Frontal cortex (tissue), 3 donors: ENCODE measurements at regions not wholly inside any gene's neighbourhood (a gene's known extent, or its start where the extent isn't known, plus 50 kb on each side); places are given as distances from the start of the nearest gene placed in this dataset.

Source experiments
- DNase-seq, 2 donors: peaks; one replicate each; pipeline ENCODE4 v3.0.0; 2012; ENCODE audit warnings: low spot score in 2 of 2
- FAIRE-seq: peaks from 2 replicates; lab custom pipeline; 2012; peaks lifted over from hg19 to GRCh38; lab: Jason Lieb, UNC
- donor health status: control.
- donor health status: control.
- donor health status: control.

- FAIRE-seq (no peak), DNase-seq (no peak)
Observed at GRCh38 chr13:47831265-47831664, 169.8 kb downstream of the SUCLA2 start.

GRCh38 chr13:47829690-47830089, 171.4 kb downstream of the SUCLA2 start:
- FAIRE-seq (no peak), DNase-seq (no peak)

- no peak for DNase-seq
- no peak for FAIRE-seq
Observed at GRCh38 chr13:47826471-47826870, 174.6 kb downstream of the SUCLA2 start.

DNA sequence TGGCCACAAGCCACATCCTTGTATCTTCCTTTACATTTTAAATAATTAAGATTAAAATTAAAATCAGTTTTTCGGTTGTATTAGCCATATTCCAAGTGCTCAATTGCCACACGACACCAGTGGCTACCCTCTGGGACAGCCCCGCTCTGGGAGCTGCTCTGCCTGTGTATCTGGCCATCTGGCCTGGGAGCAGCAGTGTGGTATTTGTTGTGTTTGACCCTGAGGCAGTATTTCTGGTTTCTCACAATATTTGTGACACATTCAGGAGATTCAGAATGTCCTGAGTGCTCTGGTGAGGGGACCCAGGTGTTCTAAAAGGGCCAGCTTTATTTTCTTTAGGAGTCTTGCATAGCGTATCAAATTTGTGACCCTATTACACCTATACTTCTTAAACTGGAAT, 179.0 kb downstream of the SUCLA2 start:
- FAIRE-seq = no peak
- no peak for DNase-seq

- DNase-seq (no peak), FAIRE-seq (no peak)
Observed at GRCh38 chr13:47816831-47817230, 184.2 kb downstream of the SUCLA2 start.

DNA sequence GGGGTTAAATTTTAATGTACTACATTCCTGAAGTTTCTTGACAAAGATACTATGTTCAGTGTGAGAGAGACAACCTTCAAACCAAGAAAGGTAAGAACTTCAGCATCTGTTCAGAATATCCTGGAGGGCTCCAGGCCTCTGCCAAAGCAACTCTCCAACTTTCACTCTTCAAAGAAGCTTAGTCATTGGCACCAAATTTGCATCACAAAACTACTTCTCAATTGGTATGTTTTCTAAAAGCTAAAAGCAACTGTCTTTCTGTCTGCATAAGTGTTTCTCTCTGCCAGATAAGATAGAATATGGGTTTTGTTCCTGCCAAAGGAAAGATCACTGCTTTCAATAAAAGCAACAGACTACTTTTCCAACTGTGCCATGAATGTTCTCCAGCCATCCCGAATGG, 187.4 kb downstream of the SUCLA2 start:
- DNase-seq = no peak

DNA sequence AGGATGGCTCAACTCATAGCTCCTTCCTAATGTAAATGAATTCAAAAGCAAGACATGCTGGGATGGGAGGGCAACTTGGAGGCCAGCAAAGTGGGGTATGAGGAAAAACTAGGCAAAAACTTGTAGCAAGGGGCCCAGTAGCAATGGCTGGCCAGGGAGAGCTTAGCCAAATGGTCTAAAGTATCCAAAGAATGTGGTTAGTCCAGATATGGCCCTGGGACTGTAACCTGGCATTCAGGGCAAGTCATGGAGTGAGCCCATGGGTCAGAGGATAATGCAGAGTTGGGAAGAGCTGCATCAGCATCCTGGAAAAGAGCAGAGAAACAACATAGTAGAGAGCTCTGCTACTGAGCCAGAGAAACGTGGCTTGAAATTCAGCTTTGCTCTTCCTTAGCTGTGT, 191.7 kb downstream of the SUCLA2 start:
- no peak for DNase-seq
- FAIRE-seq = no peak

More for the DNA sequence above, 187.4 kb downstream of the SUCLA2 start:
- FAIRE-seq = no peak

DNA sequence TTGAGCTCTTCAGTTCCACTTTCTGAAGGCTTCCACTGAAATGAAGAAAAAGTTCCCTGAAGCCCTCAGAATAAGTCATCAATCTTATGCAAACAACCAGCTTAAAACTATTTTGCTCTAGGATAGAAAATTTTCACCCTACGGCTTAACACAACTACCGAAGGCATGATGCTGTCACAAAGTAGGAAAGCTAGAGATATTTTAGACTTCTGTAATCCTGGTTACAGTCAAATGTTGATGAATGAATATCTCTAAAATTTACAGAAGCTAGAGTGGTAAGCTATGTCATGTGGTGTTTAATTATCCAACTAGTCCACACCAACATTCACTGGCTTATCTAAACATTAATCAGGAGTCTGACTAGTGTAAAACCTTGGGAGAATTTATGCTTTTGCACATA, 197.9 kb downstream of the SUCLA2 start:
- FAIRE-seq (no peak), DNase-seq (no peak)

DNA sequence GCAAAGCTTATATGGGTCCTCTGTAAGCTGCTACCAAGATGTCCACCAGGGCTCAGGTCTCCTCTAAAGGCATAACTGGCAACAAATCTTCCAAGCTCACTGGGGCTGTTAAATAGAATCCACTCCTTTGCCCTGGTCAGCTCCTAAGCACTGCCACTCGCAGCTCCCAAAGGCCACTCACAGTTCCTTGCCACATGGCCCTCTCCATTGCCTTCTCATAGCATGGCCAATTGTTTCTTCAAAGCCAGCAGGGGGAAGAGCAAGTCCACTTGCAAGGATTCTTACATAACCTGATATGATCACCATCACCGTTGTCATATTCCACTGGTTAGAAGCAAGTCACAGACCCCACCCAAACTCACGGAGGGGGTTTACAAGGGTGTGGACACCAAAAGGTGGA, 199.5 kb downstream of the SUCLA2 start:
- FAIRE-seq = no peak
- no peak for DNase-seq

DNA sequence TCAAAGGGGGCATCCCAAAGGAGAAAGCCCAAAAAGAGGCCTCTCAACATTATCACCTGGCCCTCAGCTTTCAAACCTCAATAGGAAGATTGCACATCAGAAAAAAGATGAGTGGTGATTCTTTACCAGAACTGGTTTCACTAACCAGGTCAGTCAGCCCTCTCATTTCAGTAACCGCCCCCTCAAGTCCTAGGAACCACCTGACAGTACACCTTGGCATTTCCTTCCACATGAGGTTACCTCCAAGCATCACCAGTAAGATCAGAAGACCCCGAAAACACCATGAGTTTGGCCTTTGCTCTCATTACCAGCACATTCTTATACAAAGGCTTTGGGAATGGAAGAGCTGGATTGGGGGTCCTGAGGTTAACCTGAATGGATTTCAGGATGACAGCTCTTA, 200.5 kb downstream of the SUCLA2 start:
- FAIRE-seq = no peak
- no peak for DNase-seq

- no peak for FAIRE-seq
- DNase-seq = no peak
Observed at GRCh38 chr13:47798906-47799305, 202.2 kb downstream of the SUCLA2 start.

- no peak for FAIRE-seq
- no peak for DNase-seq
Observed at GRCh38 chr13:47798194-47798593, 202.9 kb downstream of the SUCLA2 start.

GRCh38 chr13:47796816-47797215, 204.3 kb downstream of the SUCLA2 start:
- FAIRE-seq (no peak), DNase-seq (no peak)

- DNase-seq (no peak), FAIRE-seq (no peak)
Observed at GRCh38 chr13:47794963-47795362, 206.1 kb downstream of the SUCLA2 start.

DNA sequence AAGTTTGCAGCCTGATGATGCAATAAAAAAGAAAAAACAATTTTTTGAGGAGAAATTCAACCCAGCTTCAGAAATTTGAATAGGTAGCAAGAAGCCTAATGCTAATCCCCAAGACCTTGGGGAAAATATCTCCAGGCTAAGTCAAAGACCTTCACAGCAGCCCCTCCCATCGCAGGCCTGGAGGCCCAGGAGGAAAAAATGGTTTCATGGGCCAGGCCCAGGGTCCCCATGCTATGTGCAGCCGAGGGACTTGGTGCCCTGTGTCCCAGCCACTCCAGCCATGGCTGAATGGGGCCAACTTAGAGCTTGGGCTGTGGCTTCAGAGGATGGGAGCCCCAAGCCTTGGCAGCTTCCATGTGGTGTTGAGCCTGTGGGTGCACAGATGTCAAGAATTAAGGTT, 210.3 kb downstream of the SUCLA2 start:
- DNase-seq (no peak), FAIRE-seq (no peak)

DNA sequence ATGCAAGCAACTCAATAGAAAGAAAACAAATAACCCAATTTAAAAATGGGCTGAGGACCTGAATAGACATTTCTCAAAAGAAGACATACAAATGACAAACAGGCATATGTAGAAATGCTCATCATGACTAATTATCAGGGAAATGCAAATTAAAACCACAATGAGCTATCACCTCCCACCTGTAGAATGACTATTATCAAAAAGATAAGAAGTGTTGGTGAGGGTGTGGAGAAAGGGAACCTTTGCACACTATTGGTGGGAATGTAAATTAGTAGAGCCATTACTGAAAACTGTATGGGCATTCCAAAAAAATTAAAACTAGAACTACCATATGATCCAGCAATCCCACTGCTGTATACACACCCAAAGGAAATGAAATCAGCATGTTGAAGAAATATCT, 212.2 kb downstream of the SUCLA2 start:
- no peak for FAIRE-seq
- no peak for DNase-seq

DNA sequence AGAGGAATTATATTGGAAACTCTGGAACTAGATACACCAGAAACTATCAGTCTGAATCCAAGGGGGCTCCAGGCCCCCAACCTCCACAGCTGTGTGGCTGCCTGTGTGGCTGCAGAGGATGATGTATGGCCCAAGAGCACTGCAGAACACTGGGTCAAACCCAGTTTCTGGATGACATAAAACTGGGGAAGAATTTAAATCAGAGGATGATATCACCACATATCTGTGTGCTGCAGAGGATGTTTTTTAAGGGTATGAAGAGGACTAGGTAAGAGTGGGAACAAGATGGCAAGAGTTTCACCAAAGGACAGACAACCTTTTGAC, 226.4 kb downstream of the SUCLA2 start:
- FAIRE-seq (no peak), DNase-seq (no peak)

GRCh38 chr13:47764817-47765216, 236.3 kb downstream of the SUCLA2 start:
- no peak for DNase-seq
- FAIRE-seq = no peak

GRCh38 chr13:47757466-47758080, 243.5 kb downstream of the SUCLA2 start:
- FAIRE-seq (no peak), DNase-seq (no peak)

DNA sequence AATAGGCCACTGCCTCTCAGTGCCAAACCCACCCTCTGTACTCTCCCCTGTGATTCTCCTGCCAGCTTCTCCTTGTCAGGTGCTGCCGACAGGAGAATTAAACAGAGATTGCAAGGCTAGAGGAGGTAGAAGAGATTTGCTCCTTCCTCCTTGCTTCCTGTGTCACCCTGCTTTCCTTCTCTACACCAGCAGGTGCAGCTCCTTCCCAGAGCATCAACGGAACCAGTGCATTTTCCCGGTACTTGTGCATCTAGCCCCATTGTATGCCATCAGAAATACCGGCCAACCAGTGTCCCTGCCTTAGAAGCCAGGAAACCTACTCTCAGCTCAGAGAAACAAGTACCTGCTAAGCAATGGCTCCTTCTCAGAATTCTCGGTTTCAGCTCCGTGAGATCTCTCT, 253.2 kb downstream of the SUCLA2 start:
- no peak for DNase-seq
- no peak for FAIRE-seq

- DNase-seq (no peak), FAIRE-seq (no peak)
Observed at GRCh38 chr13:47726394-47726793, 274.7 kb downstream of the SUCLA2 start.

DNA sequence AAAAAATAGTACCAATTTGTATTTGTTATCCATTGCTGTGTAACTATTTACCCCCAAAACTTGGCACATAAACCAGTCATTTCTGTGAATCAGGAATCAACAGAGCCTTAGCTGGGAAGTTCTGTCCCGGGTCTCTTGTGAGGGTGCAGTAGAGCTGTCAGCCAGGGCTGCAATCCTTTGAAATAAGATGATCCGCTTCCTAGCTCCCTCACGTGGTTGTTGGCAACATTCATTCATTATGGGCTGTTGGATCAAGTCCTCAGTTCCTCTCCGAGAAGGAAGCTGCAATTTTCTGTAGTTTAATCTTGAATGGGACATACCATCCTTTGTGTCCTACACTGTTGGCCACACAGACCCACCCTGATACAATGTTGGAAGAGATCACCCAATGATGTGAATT, 277.2 kb downstream of the SUCLA2 start:
- FAIRE-seq (no peak), DNase-seq (no peak)

GRCh38 chr13:47719164-47719563, 281.9 kb downstream of the SUCLA2 start:
- no peak for FAIRE-seq
- no peak for DNase-seq
